KMS-11 (cell line): ENCODE measurements at regions not wholly inside any gene's neighbourhood (a gene's known extent, or its start where the extent isn't known, plus 50 kb on each side); places are given as distances from the start of the nearest gene placed in this dataset.
"Not testable (repeated sequence)": the region's sequence is repeated elsewhere in the genome, so short reads cannot be mapped to it uniquely, and the experiment has no call there.

ENCODE experiments used
- H2AFZ ChIP-seq: fragments of 200-600 bp; sonication (generic); 2 replicates; pipeline ENCODE4 v1.6.1; 2016; ENCODE audit warnings: antibody characterized with exemption, mixed run types, low read depth
- H3K27ac ChIP-seq: fragments of 200-600 bp; sonication (generic); 2 replicates; pipeline ENCODE4 v1.6.1; 2016; ENCODE audit warnings: mild to moderate bottlenecking, mixed run types
- H3K27me3 ChIP-seq: fragments of 200-600 bp; sonication (generic); 2 replicates; pipeline ENCODE4 v1.6.1; 2017; ENCODE audit warnings: mild to moderate bottlenecking, low read depth, mixed run types, moderate library complexity; ENCODE audit not compliant: insufficient read depth
- H3K36me3 ChIP-seq: fragments of 200-600 bp; sonication (generic); 2 replicates; pipeline ENCODE4 v1.6.1; 2017; ENCODE audit warnings: mild to moderate bottlenecking, mixed run types; ENCODE audit not compliant: insufficient read depth
- H3K4me1 ChIP-seq: fragments of 200-600 bp; sonication (generic); 2 replicates; pipeline ENCODE4 v1.6.1; 2016; ENCODE audit warnings: mild to moderate bottlenecking, low read depth, mixed run types; ENCODE audit not compliant: poor library complexity, severe bottlenecking
- H3K4me2 ChIP-seq: fragments of 200-600 bp; sonication (generic); 2 replicates; pipeline ENCODE4 v1.7.0; 2016; ENCODE audit warnings: mild to moderate bottlenecking, mixed run types
- H3K4me3 ChIP-seq: fragments of 200-600 bp; sonication (generic); IDR thresholded peaks from 2 replicates; pipeline ENCODE4 v1.6.1; 2017; ENCODE audit warnings: low read depth, low read length, mixed read lengths; ENCODE audit not compliant: insufficient read depth
- H3K79me2 ChIP-seq: fragments of 200-600 bp; sonication (generic); 2 replicates; pipeline ENCODE4 v1.6.1; 2016; ENCODE audit warnings: low read depth, mixed run types; ENCODE audit not compliant: insufficient read depth
- H3K9ac ChIP-seq: fragments of 200-600 bp; sonication (generic); 2 replicates; pipeline ENCODE4 v1.6.1; 2016; ENCODE audit warnings: mild to moderate bottlenecking, mixed run types
- H4K20me1 ChIP-seq: fragments of 200-600 bp; sonication (generic); 2 replicates; pipeline ENCODE4 v1.6.1; 2016; ENCODE audit warnings: mild to moderate bottlenecking, mixed run types; ENCODE audit not compliant: insufficient read depth
- TF ChIP-seq, protein P1 (sequence below): fragments of 200-600 bp; sonication (generic); conservative IDR thresholded peaks from 2 replicates; pipeline ENCODE4 v1.6.1; 2017; ENCODE audit warnings: low read depth, mild to moderate bottlenecking, antibody characterized with exemption, low read length, moderate library complexity, mixed read lengths

DNA sequence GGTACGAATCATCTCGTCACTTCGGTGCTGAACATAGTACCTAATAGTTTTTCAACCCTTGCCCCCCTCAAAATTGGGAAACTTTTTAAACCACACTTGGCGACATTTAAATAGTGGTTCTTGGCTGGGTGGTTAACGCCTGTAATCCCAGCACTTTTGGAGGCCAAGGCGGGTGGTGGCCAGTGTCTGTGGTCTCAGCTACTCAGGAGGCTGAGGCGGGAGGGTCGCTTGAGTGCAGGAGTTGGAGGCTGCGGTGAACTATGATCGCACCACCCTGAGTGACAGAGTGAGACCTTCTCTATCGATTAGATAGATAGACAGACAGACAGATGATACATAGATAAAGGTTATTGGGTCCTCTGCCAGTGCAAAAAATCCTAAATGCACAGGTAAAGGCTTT, 55.5 kb upstream of the RASAL2 start:
- H3K79me2 ChIP-seq = no peaks in the 10 kb centered on the region
- no peak overlapping the region for H3K9ac ChIP-seq
- no peaks in the 10 kb centered on the region for H3K36me3 ChIP-seq
- no peaks in the 10 kb centered on the region for H3K4me1 ChIP-seq
- no peak overlapping the region for H3K4me2 ChIP-seq
- H3K27me3 ChIP-seq = no peaks in the 10 kb centered on the region
- no peaks in the 10 kb centered on the region for H4K20me1 ChIP-seq
- H2AFZ ChIP-seq = no peak overlapping the region
- TF ChIP-seq, protein P1, sequence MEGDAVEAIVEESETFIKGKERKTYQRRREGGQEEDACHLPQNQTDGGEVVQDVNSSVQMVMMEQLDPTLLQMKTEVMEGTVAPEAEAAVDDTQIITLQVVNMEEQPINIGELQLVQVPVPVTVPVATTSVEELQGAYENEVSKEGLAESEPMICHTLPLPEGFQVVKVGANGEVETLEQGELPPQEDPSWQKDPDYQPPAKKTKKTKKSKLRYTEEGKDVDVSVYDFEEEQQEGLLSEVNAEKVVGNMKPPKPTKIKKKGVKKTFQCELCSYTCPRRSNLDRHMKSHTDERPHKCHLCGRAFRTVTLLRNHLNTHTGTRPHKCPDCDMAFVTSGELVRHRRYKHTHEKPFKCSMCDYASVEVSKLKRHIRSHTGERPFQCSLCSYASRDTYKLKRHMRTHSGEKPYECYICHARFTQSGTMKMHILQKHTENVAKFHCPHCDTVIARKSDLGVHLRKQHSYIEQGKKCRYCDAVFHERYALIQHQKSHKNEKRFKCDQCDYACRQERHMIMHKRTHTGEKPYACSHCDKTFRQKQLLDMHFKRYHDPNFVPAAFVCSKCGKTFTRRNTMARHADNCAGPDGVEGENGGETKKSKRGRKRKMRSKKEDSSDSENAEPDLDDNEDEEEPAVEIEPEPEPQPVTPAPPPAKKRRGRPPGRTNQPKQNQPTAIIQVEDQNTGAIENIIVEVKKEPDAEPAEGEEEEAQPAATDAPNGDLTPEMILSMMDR = no peak
- no peak overlapping the region for H3K4me3 ChIP-seq
- no peak overlapping the region for H3K27ac ChIP-seq

DNA sequence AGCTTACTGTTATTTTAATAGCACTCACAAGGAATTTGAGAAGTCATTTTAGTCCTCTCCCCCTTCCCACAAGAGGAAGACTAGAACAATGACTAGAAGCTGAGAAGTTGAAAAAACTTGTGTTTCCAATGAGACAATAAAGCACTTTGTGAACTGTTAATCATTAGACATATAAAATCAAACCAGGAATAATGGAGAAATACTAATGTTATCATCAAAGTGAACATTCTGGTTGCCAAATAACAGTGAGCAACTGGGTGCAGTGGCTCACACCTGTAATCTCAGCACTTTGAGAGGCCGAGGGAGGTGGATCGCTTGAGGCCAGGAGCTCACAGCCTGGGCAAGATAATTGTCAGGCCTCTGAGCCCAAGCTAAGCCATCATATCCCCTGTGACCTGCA, 54.0 kb upstream of the RASAL2 start:
- TF ChIP-seq, protein P1 = no peak
- Histone ChIP-seq H3K27me3 (no peaks in the 10 kb centered on the region), H3K36me3 (no peaks in the 10 kb centered on the region), H3K4me1 (no peaks in the 10 kb centered on the region), H3K4me2 (no peak overlapping the region), H3K4me3 (no peak overlapping the region), H3K27ac (no peak overlapping the region), H2AFZ (no peak overlapping the region), H4K20me1 (no peaks in the 10 kb centered on the region), H3K79me2 (no peaks in the 10 kb centered on the region), H3K9ac (no peak overlapping the region)

DNA sequence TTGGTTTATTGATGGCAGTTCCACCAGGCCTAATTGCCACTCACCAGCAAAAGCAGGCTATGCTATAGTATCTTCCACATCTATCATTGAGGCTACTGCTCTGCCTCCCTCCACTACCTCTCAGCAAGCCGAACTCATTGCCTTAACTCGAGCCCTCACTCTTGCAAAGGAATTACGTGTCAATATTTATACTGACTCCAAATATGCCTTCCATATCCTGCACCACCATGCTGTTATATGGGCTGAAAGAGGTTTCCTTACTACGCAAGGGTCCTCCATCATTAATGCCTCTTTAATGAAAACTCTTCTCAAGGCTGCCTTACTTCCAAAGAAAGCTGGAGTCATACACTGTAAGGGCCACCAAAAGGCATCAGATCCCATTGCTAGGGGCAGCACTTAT, 50.0 kb upstream of the RASAL2 start:
- not testable (repeated sequence) for H3K27ac ChIP-seq, H3K36me3 ChIP-seq, H3K27me3 ChIP-seq, H4K20me1 ChIP-seq, H3K9ac ChIP-seq, H3K79me2 ChIP-seq, H3K4me1 ChIP-seq, H3K4me3 ChIP-seq, H3K4me2 ChIP-seq, H2AFZ ChIP-seq
